Sigmoid colon (tissue), 6 donors: ENCODE measurements at regions not wholly inside any gene's neighbourhood (a gene's known extent, or its start where the extent isn't known, plus 50 kb on each side); places are given as distances from the start of the nearest gene placed in this dataset.

Source experiments
- DNase-seq: peaks from one replicate; pipeline ENCODE4 v3.0.0-alpha.2; 2019
- H3K27ac ChIP-seq, 4 donors: fragments of 200-600 bp; sonication (generic); one replicate each; pipeline ENCODE4 v1.5.1; 2016 to 2019; ENCODE audit warnings: mild to moderate bottlenecking in 1 of 4
- H3K27me3 ChIP-seq, 3 donors: fragments of 200-600 bp; sonication (generic); one replicate each; pipeline ENCODE4 v1.5.1; 2019; ENCODE audit warnings: mild to moderate bottlenecking in 1 of 3
- H3K36me3 ChIP-seq, 4 donors: fragments of 200-600 bp; sonication (generic); one replicate each; pipeline ENCODE4 v1.5.1; 2016 to 2019
- H3K4me1 ChIP-seq, 4 donors: fragments of 200-600 bp; sonication (generic); one replicate each; pipeline ENCODE4 v1.5.1; 2017 to 2019
- H3K4me3 ChIP-seq, 4 donors: fragments of 200-600 bp; sonication (generic); one replicate each; pipeline ENCODE4 v1.5.1; 2017 to 2019; ENCODE audit warnings: mild to moderate bottlenecking in 2 of 4, moderate library complexity in 1 of 4
- H3K9me3 ChIP-seq, 4 donors: fragments of 200-600 bp in 3 of 4; sonication (generic) in 3 of 4; one replicate each; pipeline versions ENCODE4 v1.5.1 to v1.6.1; 2013 to 2019
- CTCF ChIP-seq, 4 experiments: fragments of 450-650 bp in 3 of 4; fragments of 200-600 bp in 1 of 4; IDR thresholded peaks; one replicate each; pipeline ENCODE4 v1.5.1; 2016 to 2019; ENCODE audit warnings: antibody characterized with exemption in 4 of 4, mild to moderate bottlenecking in 3 of 4, moderate library complexity in 2 of 4
- EP300 ChIP-seq, 4 donors: sonication (generic); formaldehyde crosslinking; IDR thresholded peaks; one replicate each; pipeline ENCODE4 v1.6.1; 2017; ENCODE audit warnings: antibody characterized with exemption in 4 of 4
- POLR2A ChIP-seq, 2 donors: fragments of 450-650 bp; IDR thresholded peaks; one replicate each; pipeline ENCODE4 v1.6.1; 2016; ENCODE audit warnings: antibody characterized with exemption in 2 of 2, mild to moderate bottlenecking in 2 of 2, moderate library complexity in 2 of 2
- POLR2AphosphoS5 ChIP-seq, 4 donors: sonication (generic); formaldehyde crosslinking; IDR thresholded peaks; one replicate each; pipeline ENCODE4 v1.6.1; 2017; ENCODE audit warnings: antibody characterized with exemption in 4 of 4
- WGBS, 2 donors: extraction: QIAGEN DNeasy Blood & Tissue Kit; methylation state at CpG; one replicate each; pipeline ENCODE4 v1.1.7; 2013; 5-methylcytosine and 5-hydroxymethylcytosine counted together
- intact Hi-C: fragments of 100-400 bp; cut with DNase I; formaldehyde crosslinking; loops from one replicate; pipeline ENCODE4 v1.15.1; 2023
- donor health status: healthy with polysubstance abuse.
- donor health status: healthy.

GRCh38 chr3:18246336-18247060 lies 178.6 kb downstream of the SATB1 start:
- no peak for TF ChIP-seq POLR2A (IDR thresholded peaks at IDR 0.05)
- no peak for TF ChIP-seq POLR2AphosphoS5 (IDR thresholded peaks at IDR 0.05)
- TF ChIP-seq EP300 (IDR thresholded peaks at IDR 0.05) = no peak
- TF ChIP-seq CTCF (IDR thresholded peaks at IDR 0.05) = no peak
- WGBS, 2 donors = 63 to 67% methylated on average over 7 of the region's 7 CpGs
- intact Hi-C loops = no loop called here
- Histone ChIP-seq H3K4me3 (no peak overlapping the region), H3K27ac (no peak overlapping the region), H3K36me3 (no peaks in the 10 kb centered on the region), H3K4me1 (no peaks in the 10 kb centered on the region), H3K9me3 (no peaks in the 10 kb centered on the region), H3K27me3 (no peaks in the 10 kb centered on the region)
- DNase-seq = no peak

- TF ChIP-seq POLR2A (IDR thresholded peaks at IDR 0.05) = no peak
- TF ChIP-seq POLR2AphosphoS5 (IDR thresholded peaks at IDR 0.05) = no peak
- TF ChIP-seq EP300 (IDR thresholded peaks at IDR 0.05) = no peak
- TF ChIP-seq CTCF (IDR thresholded peaks at IDR 0.05) = no peak
- intact Hi-C loops = no loop called here
- no peaks in the 10 kb centered on the region for H3K9me3 ChIP-seq
- no peak for DNase-seq
- H3K36me3 ChIP-seq = no peaks in the 10 kb centered on the region
- H3K4me1 ChIP-seq = no peaks in the 10 kb centered on the region
- H3K27me3 ChIP-seq = no peaks in the 10 kb centered on the region
- H3K4me3 ChIP-seq = no peak overlapping the region
- WGBS, 2 donors = 81 to 82% methylated on average over 4 of the region's 4 CpGs
- no peak overlapping the region for H3K27ac ChIP-seq
Measured at GRCh38 chr3:18245721-18246120, 179.4 kb downstream of the SATB1 start.

GRCh38 chr3:18241837-18242236 lies 183.3 kb downstream of the SATB1 start:
- no peaks in the 10 kb centered on the region for H3K9me3 ChIP-seq
- TF ChIP-seq CTCF (IDR thresholded peaks at IDR 0.05) (no peak), EP300 (IDR thresholded peaks at IDR 0.05) (no peak), POLR2A (IDR thresholded peaks at IDR 0.05) (no peak), POLR2AphosphoS5 (IDR thresholded peaks at IDR 0.05) (no peak)
- WGBS, 2 donors = 80 to 92% methylated on average over 1 of the region's 1 CpG
- no peak overlapping the region for H3K27ac ChIP-seq
- no peaks in the 10 kb centered on the region for H3K4me1 ChIP-seq
- intact Hi-C loops = no loop called here
- DNase-seq = no peak
- H3K36me3 ChIP-seq = no peaks in the 10 kb centered on the region
- no peaks in the 10 kb centered on the region for H3K27me3 ChIP-seq
- no peak overlapping the region for H3K4me3 ChIP-seq

- TF ChIP-seq POLR2AphosphoS5 (IDR thresholded peaks at IDR 0.05) = no peak
- TF ChIP-seq CTCF (IDR thresholded peaks at IDR 0.05) = no peak
- TF ChIP-seq POLR2A (IDR thresholded peaks at IDR 0.05) = no peak
- TF ChIP-seq EP300 (IDR thresholded peaks at IDR 0.05) = no peak
- Histone ChIP-seq H3K27ac (no peak overlapping the region), H3K9me3 (no peaks in the 10 kb centered on the region), H3K27me3 (no peaks in the 10 kb centered on the region), H3K4me3 (no peak overlapping the region), H3K36me3 (no peaks in the 10 kb centered on the region), H3K4me1 (peaks cover 0 to 7% (median 2%) of the 10 kb centered on the region in 4 donors)
- WGBS, 2 donors = 36 to 77% methylated on average over 2 of the region's 2 CpGs
- DNase-seq = no peak
- intact Hi-C loops = no loop called here
Measured at GRCh38 chr3:18239674-18240073, 185.5 kb downstream of the SATB1 start.
